A673 (cell line): ENCODE measurements at regions not wholly inside any gene's neighbourhood (a gene's known extent, or its start where the extent isn't known, plus 50 kb on each side); places are given as distances from the start of the nearest gene placed in this dataset.

Experiments
- BruUV-seq: library from RNA; stranded (reverse); fragments of 400-500 nt; replicated peaks from 2 replicates; lab custom pipeline; 2021; lab: Mats Ljungman, UMichigan
- CTCF ChIA-PET: fragments of 300-600 bp; sonication (Branson Sonifier 250); formaldehyde crosslinking; loops from one replicate; lab custom pipeline; 2022; ENCODE audit warnings: antibody characterized with exemption; lab: Charles Lee
- POLR2A ChIA-PET: fragments of 300-600 bp; sonication (Branson Sonifier 250); formaldehyde crosslinking; loops from one replicate; lab custom pipeline; 2022; ENCODE audit warnings: antibody characterized with exemption; ENCODE audit not compliant: low non-redundant PET; lab: Charles Lee
- DNase-seq: peaks from one replicate; pipeline ENCODE4 v3.0.0-alpha.2; 2015; ENCODE audit warnings: low spot score
- H3K27ac ChIP-seq: fragments of 200-600 bp; sonication (generic); 2 replicates; pipeline ENCODE4 v1.5.1; 2016; ENCODE audit warnings: mixed run types, low read depth, mild to moderate bottlenecking, mixed read lengths, antibody characterized with exemption, low read length; ENCODE audit not compliant: poor library complexity, severe bottlenecking
- H3K27me3 ChIP-seq: fragments of 200-600 bp; sonication (generic); replicated peaks from 2 replicates; pipeline ENCODE4 v1.6.1; 2017; ENCODE audit warnings: mixed run types, low read depth, mild to moderate bottlenecking, mixed read lengths, antibody characterized with exemption, low read length; ENCODE audit not compliant: insufficient read depth, poor library complexity
- H3K36me3 ChIP-seq: fragments of 200-600 bp; sonication (generic); 2 replicates; pipeline ENCODE4 v1.6.1; 2016; ENCODE audit warnings: mixed run types, mild to moderate bottlenecking, mixed read lengths, antibody characterized with exemption, low read length; ENCODE audit not compliant: insufficient read depth, poor library complexity, severe bottlenecking
- H3K4me1 ChIP-seq: fragments of 200-600 bp; sonication (generic); 2 replicates; pipeline ENCODE4 v1.6.1; 2017; ENCODE audit warnings: mixed run types, mild to moderate bottlenecking, mixed read lengths, antibody characterized with exemption, low read length; ENCODE audit not compliant: insufficient read depth, poor library complexity, severe bottlenecking
- H3K4me3 ChIP-seq: fragments of 200-600 bp; sonication (generic); 2 replicates; pipeline ENCODE4 v1.5.1; 2016; ENCODE audit warnings: low read depth, mixed run types, mild to moderate bottlenecking, mixed read lengths, low read length; ENCODE audit not compliant: poor library complexity, severe bottlenecking
- H3K9me3 ChIP-seq: fragments of 200-600 bp; sonication (generic); 2 replicates; pipeline ENCODE4 v1.6.1; 2016; ENCODE audit warnings: mixed run types, low read depth, mild to moderate bottlenecking, mixed read lengths, antibody characterized with exemption, low read length; ENCODE audit not compliant: poor library complexity, severe bottlenecking
- EZH2 ChIP-seq: fragments of 200-600 bp; sonication (generic); IDR thresholded peaks from 2 replicates; pipeline ENCODE4 v1.6.1; 2017; ENCODE audit warnings: borderline replicate concordance, low read depth, mild to moderate bottlenecking, mixed read lengths, antibody characterized with exemption, low read length; ENCODE audit not compliant: poor library complexity, severe bottlenecking
- intact Hi-C: fragments of 100-400 bp; cut with micrococcal nuclease; formaldehyde crosslinking; loops from one replicate; pipeline ENCODE4 v1.10.0; 2022; ENCODE audit not compliant: unreplicated experiment
- TF ChIP-seq, protein P1 (sequence below): fragments of 300-800, 200-600 bp; sonication (generic); conservative IDR thresholded peaks from 2 replicates; pipeline ENCODE4 v1.5.1; 2017; ENCODE audit warnings: low read depth, mild to moderate bottlenecking, antibody characterized with exemption, low read length, moderate library complexity, mixed read lengths

DNA sequence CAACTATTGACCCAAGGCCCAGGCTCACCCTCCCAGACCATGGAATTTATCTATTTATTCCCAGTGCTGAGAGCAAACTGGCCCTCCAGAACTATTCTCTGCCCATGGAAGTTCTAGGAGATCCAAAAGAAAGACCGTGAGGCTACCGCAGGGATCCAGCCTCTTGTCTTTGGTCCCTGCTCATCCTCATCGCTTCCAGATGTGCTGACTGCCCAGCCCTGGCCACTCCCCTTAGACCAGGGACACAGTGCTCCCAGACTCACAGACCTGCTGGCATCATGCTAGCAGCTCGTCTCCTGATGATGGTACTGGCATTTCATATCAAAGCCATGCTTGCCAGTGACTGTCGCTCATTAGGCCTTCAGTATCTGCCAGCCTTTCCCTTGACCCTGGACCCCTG lies 405.7 kb upstream of the PPP2R3A start:
- Histone ChIP-seq H3K27ac (no peak overlapping the region), H3K27me3 (peaks cover 4% of the 10 kb centered on the region), H3K9me3 (no peaks in the 10 kb centered on the region), H3K4me1 (no peaks in the 10 kb centered on the region), H3K4me3 (no peak overlapping the region), H3K36me3 (no peaks in the 10 kb centered on the region)
- intact Hi-C loops, result no loop called here
- CTCF ChIA-PET, result no interaction called here
- DNase-seq, result no peak
- TF ChIP-seq, protein P1, sequence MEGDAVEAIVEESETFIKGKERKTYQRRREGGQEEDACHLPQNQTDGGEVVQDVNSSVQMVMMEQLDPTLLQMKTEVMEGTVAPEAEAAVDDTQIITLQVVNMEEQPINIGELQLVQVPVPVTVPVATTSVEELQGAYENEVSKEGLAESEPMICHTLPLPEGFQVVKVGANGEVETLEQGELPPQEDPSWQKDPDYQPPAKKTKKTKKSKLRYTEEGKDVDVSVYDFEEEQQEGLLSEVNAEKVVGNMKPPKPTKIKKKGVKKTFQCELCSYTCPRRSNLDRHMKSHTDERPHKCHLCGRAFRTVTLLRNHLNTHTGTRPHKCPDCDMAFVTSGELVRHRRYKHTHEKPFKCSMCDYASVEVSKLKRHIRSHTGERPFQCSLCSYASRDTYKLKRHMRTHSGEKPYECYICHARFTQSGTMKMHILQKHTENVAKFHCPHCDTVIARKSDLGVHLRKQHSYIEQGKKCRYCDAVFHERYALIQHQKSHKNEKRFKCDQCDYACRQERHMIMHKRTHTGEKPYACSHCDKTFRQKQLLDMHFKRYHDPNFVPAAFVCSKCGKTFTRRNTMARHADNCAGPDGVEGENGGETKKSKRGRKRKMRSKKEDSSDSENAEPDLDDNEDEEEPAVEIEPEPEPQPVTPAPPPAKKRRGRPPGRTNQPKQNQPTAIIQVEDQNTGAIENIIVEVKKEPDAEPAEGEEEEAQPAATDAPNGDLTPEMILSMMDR, result no peak
- no peak for TF ChIP-seq EZH2
- POLR2A ChIA-PET, result no interaction called here
- BruUV-seq, result no TSS peak

DNA sequence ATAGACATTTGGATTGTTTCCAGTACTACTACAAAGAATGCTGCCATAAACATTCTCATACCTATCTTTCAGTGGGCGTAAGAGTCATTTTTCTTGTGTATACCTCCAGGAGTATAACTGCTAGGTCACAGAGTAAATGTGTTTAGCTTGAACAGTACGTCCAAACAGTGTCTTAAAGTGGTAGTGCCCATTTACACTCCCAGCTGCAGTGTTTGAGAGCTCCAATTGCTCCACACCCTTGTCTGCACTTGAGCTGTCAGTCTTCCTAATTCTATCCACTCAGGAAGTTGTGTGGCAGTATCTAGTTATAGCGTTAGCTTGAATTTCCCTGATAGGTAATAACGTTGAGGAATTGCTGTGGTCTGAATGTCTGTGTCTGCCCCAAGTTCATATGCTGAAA lies 404.7 kb upstream of the PPP2R3A start:
- no peaks in the 10 kb centered on the region for H3K4me1 ChIP-seq
- no TSS peak for BruUV-seq
- peaks cover 4% of the 10 kb centered on the region for H3K27me3 ChIP-seq
- POLR2A ChIA-PET, result no interaction called here
- no peaks in the 10 kb centered on the region for H3K36me3 ChIP-seq
- TF ChIP-seq, protein P1, result no peak
- TF ChIP-seq EZH2, result no peak
- no peak overlapping the region for H3K27ac ChIP-seq
- intact Hi-C loops, result no loop called here
- no peaks in the 10 kb centered on the region for H3K9me3 ChIP-seq
- no peak for DNase-seq
- CTCF ChIA-PET, result no interaction called here
- H3K4me3 ChIP-seq, result no peak overlapping the region

DNA sequence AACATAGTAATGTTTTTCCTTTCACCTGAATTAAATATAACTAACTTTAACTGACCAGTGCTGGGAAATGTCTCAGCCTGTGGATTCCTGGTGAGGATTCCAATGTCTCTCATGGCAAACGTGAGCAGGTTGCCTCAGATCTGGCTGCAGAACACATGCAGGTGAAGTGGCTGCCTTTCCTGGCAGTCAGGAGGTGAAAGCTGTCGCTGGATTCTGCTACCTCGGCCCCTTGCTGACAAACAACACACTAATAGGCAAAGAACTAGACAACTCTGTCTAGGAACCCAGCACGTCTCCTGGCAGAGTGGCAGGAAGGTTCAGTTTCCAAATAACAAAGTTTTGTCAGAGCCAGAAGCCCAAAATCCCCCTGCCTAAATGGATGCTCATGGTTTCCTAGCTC lies 400.8 kb upstream of the PPP2R3A start:
- Histone ChIP-seq H3K27ac (no peak overlapping the region), H3K4me1 (no peaks in the 10 kb centered on the region), H3K4me3 (no peak overlapping the region), H3K9me3 (no peaks in the 10 kb centered on the region), H3K27me3 (peaks cover 19% of the 10 kb centered on the region), H3K36me3 (no peaks in the 10 kb centered on the region)
- no TSS peak for BruUV-seq
- ChIA-PET POLR2A (no interaction called here), CTCF (no interaction called here)
- no peak for TF ChIP-seq EZH2
- TF ChIP-seq, protein P1, result no peak
- intact Hi-C loops, result no loop called here
- DNase-seq, result no peak
